ENCODE measurements at regions not wholly inside any gene's neighbourhood (a gene's known extent, or its start where the extent isn't known, plus 50 kb on each side); places are given as distances from the start of the nearest gene placed in this dataset.

GRCh38 chr16:85441189-85441889, 171.8 kb upstream of the GSE1 start:
- Histone ChIP-seq H3K4me1 (ENCODE audit: control insufficient read depth, insufficient read depth, low read length) (peaks cover 13% of the 10 kb centered on the region), H3K36me3 (ENCODE audit: control insufficient read depth, insufficient read depth, low read length) (no peaks in the 10 kb centered on the region)

GRCh38 chr16:85441890-85442670, 171.0 kb upstream of the GSE1 start:
- Histone ChIP-seq H3K9me3 (ENCODE audit: control insufficient read depth, insufficient read depth, low read length) (no peaks in the 10 kb centered on the region), H3K4me3 (ENCODE audit: low read depth, low read length) (no peak overlapping the region), H3K27me3 (ENCODE audit: control insufficient read depth, insufficient read depth, low read length) (peaks cover 4% of the 10 kb centered on the region), H3K9ac (ENCODE audit: low read depth, low read length) (no peak overlapping the region), H3K36me3 (ENCODE audit: control insufficient read depth, insufficient read depth, low read length) (no peaks in the 10 kb centered on the region), H3K4me1 (ENCODE audit: control insufficient read depth, insufficient read depth, low read length) (peaks cover 11% of the 10 kb centered on the region)

More at GRCh38 chr16:85441189-85441889, 171.8 kb upstream of the GSE1 start:
- no peaks in the 10 kb centered on the region for H3K9me3 ChIP-seq (ENCODE audit: control insufficient read depth, insufficient read depth, low read length)
- no peak overlapping the region for H3K4me3 ChIP-seq (ENCODE audit: low read depth, low read length)
- H3K9ac ChIP-seq (ENCODE audit: low read depth, low read length): no peak overlapping the region
- H3K27me3 ChIP-seq (ENCODE audit: control insufficient read depth, insufficient read depth, low read length): peaks cover 4% of the 10 kb centered on the region

GRCh38 chr16:85443116-85443515, 170.0 kb upstream of the GSE1 start:
- Histone ChIP-seq H3K4me3 (ENCODE audit: low read depth, low read length) (no peak overlapping the region), H3K9me3 (ENCODE audit: control insufficient read depth, insufficient read depth, low read length) (no peaks in the 10 kb centered on the region), H3K9ac (ENCODE audit: low read depth, low read length) (no peak overlapping the region), H3K36me3 (ENCODE audit: control insufficient read depth, insufficient read depth, low read length) (no peaks in the 10 kb centered on the region), H3K27me3 (ENCODE audit: control insufficient read depth, insufficient read depth, low read length) (peaks cover 4% of the 10 kb centered on the region), H3K4me1 (ENCODE audit: control insufficient read depth, insufficient read depth, low read length) (peaks cover 5% of the 10 kb centered on the region)

- H3K9me3 ChIP-seq (ENCODE audit: control insufficient read depth, insufficient read depth, low read length): no peaks in the 10 kb centered on the region
- H3K27me3 ChIP-seq (ENCODE audit: control insufficient read depth, insufficient read depth, low read length): peaks cover under 1% of the 10 kb centered on the region
- H3K9ac ChIP-seq (ENCODE audit: low read depth, low read length): no peak overlapping the region
- no peak overlapping the region for H3K4me3 ChIP-seq (ENCODE audit: low read depth, low read length)
- peaks cover 4% of the 10 kb centered on the region for H3K4me1 ChIP-seq (ENCODE audit: control insufficient read depth, insufficient read depth, low read length)
- H3K36me3 ChIP-seq (ENCODE audit: control insufficient read depth, insufficient read depth, low read length): no peaks in the 10 kb centered on the region
Measured at GRCh38 chr16:85443531-85443930, 169.6 kb upstream of the GSE1 start.

GRCh38 chr16:85445064-85445778, 167.9 kb upstream of the GSE1 start:
- Histone ChIP-seq H3K4me1 (ENCODE audit: control insufficient read depth, insufficient read depth, low read length) (no peaks in the 10 kb centered on the region), H3K36me3 (ENCODE audit: control insufficient read depth, insufficient read depth, low read length) (no peaks in the 10 kb centered on the region), H3K4me3 (ENCODE audit: low read depth, low read length) (no peak overlapping the region), H3K27me3 (ENCODE audit: control insufficient read depth, insufficient read depth, low read length) (no peaks in the 10 kb centered on the region), H3K9ac (ENCODE audit: low read depth, low read length) (no peak overlapping the region), H3K9me3 (ENCODE audit: control insufficient read depth, insufficient read depth, low read length) (no peaks in the 10 kb centered on the region)

- H3K9ac ChIP-seq (ENCODE audit: low read depth, low read length): no peak overlapping the region
- H3K4me3 ChIP-seq (ENCODE audit: low read depth, low read length): no peak overlapping the region
- H3K9me3 ChIP-seq (ENCODE audit: control insufficient read depth, insufficient read depth, low read length): no peaks in the 10 kb centered on the region
- H3K27me3 ChIP-seq (ENCODE audit: control insufficient read depth, insufficient read depth, low read length): no peaks in the 10 kb centered on the region
- no peaks in the 10 kb centered on the region for H3K36me3 ChIP-seq (ENCODE audit: control insufficient read depth, insufficient read depth, low read length)
- no peaks in the 10 kb centered on the region for H3K4me1 ChIP-seq (ENCODE audit: control insufficient read depth, insufficient read depth, low read length)
Measured at GRCh38 chr16:85445779-85446222, 167.3 kb upstream of the GSE1 start.

- Histone ChIP-seq H3K9ac (ENCODE audit: low read depth, low read length) (no peak overlapping the region), H3K27me3 (ENCODE audit: control insufficient read depth, insufficient read depth, low read length) (no peaks in the 10 kb centered on the region), H3K9me3 (ENCODE audit: control insufficient read depth, insufficient read depth, low read length) (no peaks in the 10 kb centered on the region), H3K4me1 (ENCODE audit: control insufficient read depth, insufficient read depth, low read length) (no peaks in the 10 kb centered on the region), H3K4me3 (ENCODE audit: low read depth, low read length) (no peak overlapping the region), H3K36me3 (ENCODE audit: control insufficient read depth, insufficient read depth, low read length) (no peaks in the 10 kb centered on the region)
Measured at GRCh38 chr16:85446951-85447692, 166.0 kb upstream of the GSE1 start.

GRCh38 chr16:85447693-85448313, 165.3 kb upstream of the GSE1 start:
- no peak overlapping the region for H3K4me3 ChIP-seq (ENCODE audit: low read depth, low read length)
- H3K4me1 ChIP-seq (ENCODE audit: control insufficient read depth, insufficient read depth, low read length): no peaks in the 10 kb centered on the region
- H3K27me3 ChIP-seq (ENCODE audit: control insufficient read depth, insufficient read depth, low read length): no peaks in the 10 kb centered on the region
- no peaks in the 10 kb centered on the region for H3K9me3 ChIP-seq (ENCODE audit: control insufficient read depth, insufficient read depth, low read length)
- no peak overlapping the region for H3K9ac ChIP-seq (ENCODE audit: low read depth, low read length)
- H3K36me3 ChIP-seq (ENCODE audit: control insufficient read depth, insufficient read depth, low read length): no peaks in the 10 kb centered on the region

GRCh38 chr16:85448557-85449190, 164.4 kb upstream of the GSE1 start:
- Histone ChIP-seq H3K4me3 (ENCODE audit: low read depth, low read length) (no peak overlapping the region), H3K9me3 (ENCODE audit: control insufficient read depth, insufficient read depth, low read length) (no peaks in the 10 kb centered on the region), H3K4me1 (ENCODE audit: control insufficient read depth, insufficient read depth, low read length) (no peaks in the 10 kb centered on the region), H3K27me3 (ENCODE audit: control insufficient read depth, insufficient read depth, low read length) (no peaks in the 10 kb centered on the region), H3K36me3 (ENCODE audit: control insufficient read depth, insufficient read depth, low read length) (no peaks in the 10 kb centered on the region), H3K9ac (ENCODE audit: low read depth, low read length) (no peak overlapping the region)

GRCh38 chr16:85449191-85449884, 163.8 kb upstream of the GSE1 start:
- Histone ChIP-seq H3K27me3 (ENCODE audit: control insufficient read depth, insufficient read depth, low read length) (no peaks in the 10 kb centered on the region), H3K4me1 (ENCODE audit: control insufficient read depth, insufficient read depth, low read length) (no peaks in the 10 kb centered on the region), H3K9me3 (ENCODE audit: control insufficient read depth, insufficient read depth, low read length) (no peaks in the 10 kb centered on the region), H3K4me3 (ENCODE audit: low read depth, low read length) (no peak overlapping the region), H3K9ac (ENCODE audit: low read depth, low read length) (no peak overlapping the region), H3K36me3 (ENCODE audit: control insufficient read depth, insufficient read depth, low read length) (no peaks in the 10 kb centered on the region)

Measured in iPS-15b (cell line).